ENCODE measurements at regions not wholly inside any gene's neighbourhood (a gene's known extent, or its start where the extent isn't known, plus 50 kb on each side); places are given as distances from the start of the nearest gene placed in this dataset.

DNA sequence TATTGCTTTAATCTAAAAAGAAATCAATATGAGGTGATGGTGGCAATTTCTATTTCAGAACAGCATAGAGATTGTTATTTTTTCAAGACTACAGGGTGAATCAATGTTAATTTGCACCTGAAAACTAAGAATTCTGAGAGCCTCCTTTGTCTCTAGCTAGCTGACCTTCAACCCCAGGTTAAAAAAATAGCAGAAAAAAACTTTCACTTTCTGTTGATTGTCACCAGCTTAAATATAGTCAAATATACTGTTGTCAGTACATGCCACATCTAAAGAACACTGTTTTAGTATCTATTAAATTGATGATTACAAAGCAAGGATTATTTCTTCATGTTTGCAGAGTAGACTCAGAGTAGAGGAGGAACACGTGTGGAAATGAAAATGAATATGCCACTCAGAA lies 1371.4 kb downstream of the MAT2B start:
- H3K4me3 ChIP-seq (ENCODE audit: low read length) = no peak overlapping the region
- TF ChIP-seq CTCF (conservative IDR thresholded peaks at IDR 0.05; ENCODE audit: low read depth, low read length) = no peak
- DNase-seq (ENCODE audit: low read depth) = no peak

DNA sequence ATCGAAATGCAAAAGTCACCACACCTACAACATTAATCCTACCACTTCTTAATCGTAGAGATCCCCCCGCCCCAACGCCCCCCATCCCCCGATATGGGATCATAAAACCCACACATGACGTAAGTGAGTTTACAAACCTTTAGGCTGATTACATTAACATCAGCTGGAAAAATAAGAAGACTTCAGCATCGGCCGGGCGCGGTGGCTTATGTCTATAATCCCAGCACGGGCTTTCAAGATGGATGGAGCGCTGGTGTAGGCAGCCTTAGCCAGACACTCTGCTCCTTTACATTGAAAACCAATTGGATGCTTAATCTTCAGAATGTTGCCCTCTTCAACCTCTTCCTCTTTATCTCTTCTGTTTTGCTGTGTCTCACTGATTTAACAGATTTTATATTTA lies 1376.0 kb downstream of the MAT2B start:
- H3K4me3 ChIP-seq (ENCODE audit: low read length) = no peak overlapping the region
- no peak for DNase-seq (ENCODE audit: low read depth)
- no peak for TF ChIP-seq CTCF (conservative IDR thresholded peaks at IDR 0.05; ENCODE audit: low read depth, low read length)

- no peak for TF ChIP-seq CTCF (conservative IDR thresholded peaks at IDR 0.05; ENCODE audit: low read depth, low read length)
- H3K4me3 ChIP-seq (ENCODE audit: low read length) = no peak overlapping the region
Observed at GRCh38 chr5:164885179-164885578, 1379.8 kb downstream of the MAT2B start.

GRCh38 chr5:164893071-164893470 lies 1387.7 kb downstream of the MAT2B start:
- no peak for DNase-seq (ENCODE audit: low read depth)
- H3K4me3 ChIP-seq (ENCODE audit: low read length) = no peak overlapping the region
- no peak for TF ChIP-seq CTCF (conservative IDR thresholded peaks at IDR 0.05; ENCODE audit: low read depth, low read length)

More at GRCh38 chr5:164885179-164885578, 1379.8 kb downstream of the MAT2B start:
- no peak for DNase-seq (ENCODE audit: low read depth)

- no peak for DNase-seq (ENCODE audit: low read depth)
- no peak overlapping the region for H3K4me3 ChIP-seq (ENCODE audit: low read length)
- no peak for TF ChIP-seq CTCF (conservative IDR thresholded peaks at IDR 0.05; ENCODE audit: low read depth, low read length)
Observed at GRCh38 chr5:164898705-164899104, 1393.3 kb downstream of the MAT2B start.

DNA sequence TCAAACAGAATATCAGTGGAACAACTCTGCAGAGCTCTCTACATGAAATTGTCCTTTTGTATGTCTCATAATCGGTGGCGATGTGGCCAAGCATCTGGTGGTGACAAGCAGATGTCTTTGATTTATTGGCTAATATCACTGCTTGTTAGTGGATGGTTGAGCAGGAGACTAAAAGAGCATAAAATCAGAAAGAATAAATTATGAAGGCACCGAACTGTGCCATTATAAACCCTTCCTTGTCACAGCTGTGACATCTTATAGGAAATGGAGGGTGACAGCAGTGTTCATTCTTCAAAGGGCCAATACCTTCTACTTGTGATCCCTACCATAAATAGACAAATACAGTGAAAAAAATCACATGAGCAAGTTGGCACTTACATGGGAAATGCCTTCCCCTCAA lies 1404.3 kb downstream of the MAT2B start:
- H3K4me3 ChIP-seq (ENCODE audit: low read length) = no peak overlapping the region
- no peak for DNase-seq (ENCODE audit: low read depth)
- no peak for TF ChIP-seq CTCF (conservative IDR thresholded peaks at IDR 0.05; ENCODE audit: low read depth, low read length)

- no peak for DNase-seq (ENCODE audit: low read depth)
- H3K4me3 ChIP-seq (ENCODE audit: low read length) = no peak overlapping the region
- TF ChIP-seq CTCF (conservative IDR thresholded peaks at IDR 0.05; ENCODE audit: low read depth, low read length) = no peak
Observed at GRCh38 chr5:164921722-164922121, 1416.3 kb downstream of the MAT2B start.
